NCI-H187 (cell line): ENCODE measurements at regions not wholly inside any gene's neighbourhood (a gene's known extent, or its start where the extent isn't known, plus 50 kb on each side); places are given as distances from the start of the nearest gene placed in this dataset.
"Not testable (repeated sequence)": the region's sequence is repeated elsewhere in the genome, so short reads cannot be mapped to it uniquely, and the experiment has no call there.

Source experiments
- DNase-seq, 2 experiments: peaks; one replicate each; lab custom pipeline; 2025; lab: John Stamatoyannopoulos, UW

GRCh38 chr5:6076341-6077239 is 301.8 kb downstream of the MED10 start:
- DNase-seq = no peak

GRCh38 chr5:6072488-6072887 is 305.9 kb downstream of the MED10 start:
- not testable (repeated sequence) for DNase-seq

GRCh38 chr5:6069496-6070185 is 308.7 kb downstream of the MED10 start:
- no peak for DNase-seq

GRCh38 chr5:6066016-6066415 is 312.3 kb downstream of the MED10 start:
- DNase-seq = no peak

GRCh38 chr5:6059137-6059800 is 319.1 kb downstream of the MED10 start:
- DNase-seq = no peak

- DNase-seq = no peak
These were observed 320.2 kb downstream of the MED10 start for GRCh38 chr5:6058055-6058715.

- DNase-seq = no peak
These were observed 322.1 kb downstream of the MED10 start for GRCh38 chr5:6056280-6056679.

GRCh38 chr5:6049662-6050061 is 328.7 kb downstream of the MED10 start:
- DNase-seq = no peak

- no peak for DNase-seq
These were observed 329.6 kb downstream of the MED10 start for GRCh38 chr5:6048746-6049145.

GRCh38 chr5:6046296-6046967 is 331.9 kb downstream of the MED10 start:
- no peak for DNase-seq

- no peak for DNase-seq
These were observed 334.6 kb downstream of the MED10 start for GRCh38 chr5:6043491-6044310.

GRCh38 chr5:6041977-6042550 is 336.3 kb downstream of the MED10 start:
- no peak for DNase-seq

- no peak for DNase-seq
These were observed 339.2 kb downstream of the MED10 start for GRCh38 chr5:6039111-6039510.

GRCh38 chr5:6036006-6036405 is 342.3 kb downstream of the MED10 start:
- no peak for DNase-seq

- DNase-seq = no peak
These were observed 348.5 kb downstream of the MED10 start for GRCh38 chr5:6029811-6030271.

GRCh38 chr5:6026766-6027406 is 351.5 kb downstream of the MED10 start:
- DNase-seq = no peak

GRCh38 chr5:6019612-6020011 is 358.7 kb downstream of the MED10 start:
- no peak for DNase-seq

- no peak for DNase-seq
These were observed 364.8 kb downstream of the MED10 start for GRCh38 chr5:6013506-6013905.

- DNase-seq = no peak
These were observed 367.1 kb downstream of the MED10 start for GRCh38 chr5:6011199-6011598.

- no peak for DNase-seq
These were observed 371.5 kb downstream of the MED10 start for GRCh38 chr5:6006838-6007314.
